ENCODE measurements at regions not wholly inside any gene's neighbourhood (a gene's known extent, or its start where the extent isn't known, plus 50 kb on each side); places are given as distances from the start of the nearest gene placed in this dataset.

DNA sequence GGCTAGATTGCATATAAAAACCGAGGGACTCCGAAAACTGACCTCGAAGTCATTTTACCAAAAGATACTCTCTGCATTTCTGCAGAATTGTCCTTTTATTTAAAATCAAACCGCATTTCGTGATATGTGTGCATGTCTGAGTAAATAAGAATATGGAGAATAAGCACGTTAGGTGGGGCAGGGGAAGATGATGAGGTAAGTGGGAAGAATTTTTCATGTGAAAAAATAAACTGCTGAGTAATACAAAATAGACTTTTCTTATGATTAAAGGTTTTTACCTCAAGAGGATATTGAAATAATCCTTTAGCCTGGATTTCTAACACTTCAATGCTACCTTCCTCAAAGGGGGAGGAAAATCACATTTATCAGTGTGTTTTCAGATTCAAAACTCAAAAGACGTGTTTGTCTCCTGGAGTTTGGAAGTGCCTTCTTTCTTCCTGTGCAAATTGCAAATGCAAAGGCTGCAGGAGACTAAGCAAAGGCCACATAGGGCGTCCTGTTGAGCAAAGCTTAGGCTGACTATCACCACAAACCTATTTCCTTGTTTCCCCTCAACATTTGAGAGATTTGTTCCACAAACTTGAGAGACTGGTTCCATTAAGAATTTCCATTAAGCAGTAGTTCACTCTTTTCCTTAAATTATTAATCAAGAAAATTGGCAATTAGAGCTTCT, 813.5 kb downstream of the MCTP2 start:
- H3K4me1 ChIP-seq = no peaks in the 10 kb centered on the region
- H3K27ac ChIP-seq (replicated peaks) = no peak overlapping the region
- intact Hi-C loops (cut with micrococcal nuclease) = no loop called here

DNA sequence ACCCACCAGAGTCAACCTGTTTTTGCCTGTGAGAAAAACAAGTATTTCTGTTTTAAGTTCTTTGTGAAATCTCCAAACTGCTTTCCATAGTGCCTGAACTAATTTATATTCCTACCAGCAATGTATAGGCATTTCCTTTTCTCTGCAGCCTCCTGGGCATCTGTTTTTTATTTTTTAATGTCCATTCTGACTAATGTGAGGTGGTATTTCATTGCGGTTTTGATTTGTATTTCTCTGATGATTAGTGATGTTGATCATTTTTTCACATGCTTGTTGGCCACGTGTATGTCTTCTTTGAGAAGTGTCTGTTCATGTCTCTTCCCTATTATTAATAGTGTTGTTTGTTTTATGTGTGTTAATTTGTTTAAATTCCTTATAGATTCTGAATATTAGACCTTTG, 820.5 kb downstream of the MCTP2 start:
- TF ChIP-seq, protein P1, sequence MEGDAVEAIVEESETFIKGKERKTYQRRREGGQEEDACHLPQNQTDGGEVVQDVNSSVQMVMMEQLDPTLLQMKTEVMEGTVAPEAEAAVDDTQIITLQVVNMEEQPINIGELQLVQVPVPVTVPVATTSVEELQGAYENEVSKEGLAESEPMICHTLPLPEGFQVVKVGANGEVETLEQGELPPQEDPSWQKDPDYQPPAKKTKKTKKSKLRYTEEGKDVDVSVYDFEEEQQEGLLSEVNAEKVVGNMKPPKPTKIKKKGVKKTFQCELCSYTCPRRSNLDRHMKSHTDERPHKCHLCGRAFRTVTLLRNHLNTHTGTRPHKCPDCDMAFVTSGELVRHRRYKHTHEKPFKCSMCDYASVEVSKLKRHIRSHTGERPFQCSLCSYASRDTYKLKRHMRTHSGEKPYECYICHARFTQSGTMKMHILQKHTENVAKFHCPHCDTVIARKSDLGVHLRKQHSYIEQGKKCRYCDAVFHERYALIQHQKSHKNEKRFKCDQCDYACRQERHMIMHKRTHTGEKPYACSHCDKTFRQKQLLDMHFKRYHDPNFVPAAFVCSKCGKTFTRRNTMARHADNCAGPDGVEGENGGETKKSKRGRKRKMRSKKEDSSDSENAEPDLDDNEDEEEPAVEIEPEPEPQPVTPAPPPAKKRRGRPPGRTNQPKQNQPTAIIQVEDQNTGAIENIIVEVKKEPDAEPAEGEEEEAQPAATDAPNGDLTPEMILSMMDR (IDR thresholded peaks at IDR 0.05; ENCODE audit: borderline replicate concordance) = no peak
- Histone ChIP-seq H3K4me1 (no peaks in the 10 kb centered on the region), H3K9me3 (replicated peaks) (peaks cover 75% of the 10 kb centered on the region), H3K27me3 (ENCODE audit: low read depth) (no peaks in the 10 kb centered on the region), H3K27ac (replicated peaks) (no peak overlapping the region), H3K36me3 (no peaks in the 10 kb centered on the region), H3K4me3 (no peak overlapping the region)
- no peak for DNase-seq
- intact Hi-C loops (cut with micrococcal nuclease) = no loop called here

More for the DNA sequence above, 813.5 kb downstream of the MCTP2 start:
- no peak for DNase-seq
- Histone ChIP-seq H3K27me3 (ENCODE audit: low read depth) (no peaks in the 10 kb centered on the region), H3K36me3 (no peaks in the 10 kb centered on the region), H3K9me3 (replicated peaks) (peaks cover 27% of the 10 kb centered on the region), H3K4me3 (no peak overlapping the region)
- TF ChIP-seq, protein P1 (IDR thresholded peaks at IDR 0.05; ENCODE audit: borderline replicate concordance) = no peak

DNA sequence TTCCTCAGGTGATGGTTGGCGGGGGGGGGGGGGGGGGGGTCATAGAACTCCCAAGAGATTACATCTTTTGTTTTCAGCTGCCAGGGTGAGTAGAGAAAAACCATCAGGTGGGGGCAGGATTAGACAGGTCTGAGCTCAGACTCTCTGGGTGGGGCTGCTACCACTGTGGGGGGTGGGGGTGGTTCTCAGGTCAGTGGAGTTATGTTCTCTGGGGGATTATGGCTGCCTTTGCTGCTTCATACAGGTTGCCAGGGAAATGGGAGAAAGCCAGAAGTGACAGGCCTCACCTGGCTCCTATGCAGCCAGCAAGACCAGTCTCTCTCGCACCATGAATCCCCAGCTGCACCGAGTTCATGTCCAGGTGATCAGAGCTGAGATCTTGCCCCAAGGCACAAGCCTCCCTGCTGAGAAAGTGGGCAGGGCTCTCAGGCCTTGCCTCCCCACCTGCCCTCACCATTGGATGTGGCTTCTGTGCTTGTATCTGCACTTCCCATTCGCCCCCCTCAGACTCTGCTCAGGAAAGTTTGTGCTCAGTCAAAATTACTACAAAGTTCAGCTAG, 828.1 kb downstream of the MCTP2 start:
- Histone ChIP-seq H3K4me1 (no peaks in the 10 kb centered on the region), H3K27ac (replicated peaks) (no peak overlapping the region), H3K27me3 (ENCODE audit: low read depth) (peaks cover 4% of the 10 kb centered on the region), H3K9me3 (replicated peaks) (peaks cover 51% of the 10 kb centered on the region), H3K4me3 (no peak overlapping the region), H3K36me3 (no peaks in the 10 kb centered on the region)
- intact Hi-C loops (cut with micrococcal nuclease) = no loop called here
- DNase-seq = no peak
- TF ChIP-seq, protein P1 (IDR thresholded peaks at IDR 0.05; ENCODE audit: borderline replicate concordance) = no peak

DNA sequence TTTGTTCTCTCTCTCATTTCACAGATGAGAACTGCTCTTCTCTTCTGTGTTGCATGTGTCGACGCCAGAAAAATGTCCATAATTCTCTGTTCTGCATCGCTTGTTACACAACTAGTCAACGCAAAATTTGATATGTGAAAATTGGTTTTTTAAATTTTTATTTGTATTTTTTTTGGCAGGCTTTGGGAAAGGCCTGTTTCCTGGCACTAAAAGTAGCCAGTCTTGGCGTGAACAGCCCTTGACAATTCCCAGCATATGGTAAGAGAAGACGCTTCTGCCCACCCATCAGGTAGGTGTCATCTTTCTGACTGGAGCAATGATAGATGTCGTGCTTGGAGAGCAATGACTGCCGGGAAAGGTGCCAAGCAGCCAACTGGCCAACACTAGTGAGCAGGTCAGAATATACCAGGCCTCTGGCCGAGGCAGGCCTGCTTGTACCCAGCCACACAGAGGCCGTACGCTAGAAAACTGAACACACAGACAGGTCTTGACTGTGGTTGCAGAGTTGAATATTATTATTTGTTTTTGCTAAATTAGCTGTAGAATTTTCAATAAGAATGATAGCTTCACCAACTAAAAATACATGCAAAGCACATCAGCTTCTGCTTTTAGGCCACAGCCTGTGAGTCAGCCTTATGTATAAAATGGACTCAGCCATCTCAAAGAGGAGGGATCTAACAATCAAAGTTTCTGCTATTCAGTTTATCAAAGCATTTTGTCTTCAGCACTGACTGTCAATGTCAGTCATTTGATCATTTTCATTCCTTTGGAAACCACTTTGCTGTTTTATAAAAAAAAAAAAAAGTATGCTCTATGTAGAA, 837.5 kb downstream of the MCTP2 start:
- Histone ChIP-seq H3K27ac (replicated peaks) (no peak overlapping the region), H3K4me3 (no peak overlapping the region), H3K36me3 (no peaks in the 10 kb centered on the region), H3K27me3 (ENCODE audit: low read depth) (no peaks in the 10 kb centered on the region), H3K4me1 (no peaks in the 10 kb centered on the region), H3K9me3 (replicated peaks) (peaks cover 7% of the 10 kb centered on the region)
- TF ChIP-seq, protein P1 (IDR thresholded peaks at IDR 0.05; ENCODE audit: borderline replicate concordance) = no peak
- intact Hi-C loops (cut with micrococcal nuclease) = no loop called here
- DNase-seq = no peak

DNA sequence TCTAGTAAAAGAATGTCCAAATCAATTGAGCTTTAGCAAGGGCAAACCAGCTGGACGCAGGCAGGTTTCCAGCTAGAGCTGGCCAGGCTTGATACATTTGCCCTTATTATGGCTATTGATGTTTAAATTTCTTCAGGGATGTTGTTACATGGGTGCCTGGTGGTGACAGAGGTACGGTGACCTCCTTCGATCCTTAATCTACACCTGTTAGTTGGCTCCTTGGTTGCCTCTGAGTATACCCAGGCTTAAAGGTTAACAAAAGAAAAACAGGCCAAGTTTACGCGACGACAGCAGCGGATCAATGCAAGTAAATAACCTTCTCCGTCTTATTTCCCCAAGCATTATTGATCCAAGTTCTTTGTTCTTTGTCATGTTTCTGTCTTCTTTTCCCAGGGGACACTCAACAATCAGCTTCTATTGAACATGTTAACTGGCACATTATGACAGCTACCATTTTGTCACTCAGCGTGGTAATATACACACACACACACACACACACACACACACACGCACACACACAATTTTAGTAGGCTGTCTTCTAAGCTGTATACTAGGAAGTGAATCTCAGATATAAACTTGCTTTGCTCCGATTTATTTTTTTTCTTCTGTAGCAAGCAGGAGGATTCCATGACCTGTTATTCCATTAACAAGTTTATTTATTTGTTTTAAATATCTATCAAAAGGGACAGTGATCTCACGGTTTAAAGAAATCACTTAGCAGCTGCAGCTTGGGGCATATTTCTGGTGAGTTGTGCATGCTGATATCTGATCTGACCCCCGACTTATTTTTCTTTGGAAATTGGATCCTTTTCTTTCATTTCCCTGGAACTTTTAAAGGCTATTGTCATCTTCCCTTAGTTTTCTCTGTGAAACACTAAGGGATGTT, 844.7 kb downstream of the MCTP2 start:
- Histone ChIP-seq H3K4me3 (no peak overlapping the region), H3K4me1 (no peaks in the 10 kb centered on the region), H3K27ac (replicated peaks) (no peak overlapping the region), H3K27me3 (ENCODE audit: low read depth) (no peaks in the 10 kb centered on the region), H3K9me3 (replicated peaks) (no peaks in the 10 kb centered on the region), H3K36me3 (no peaks in the 10 kb centered on the region)
- TF ChIP-seq, protein P1 (IDR thresholded peaks at IDR 0.05; ENCODE audit: borderline replicate concordance) = no peak
- intact Hi-C loops (cut with micrococcal nuclease) = no loop called here
- no peak for DNase-seq

Measured in left ventricle myocardium inferior (tissue), 1 donor.